GM18909 (cell line): ENCODE measurements at regions not wholly inside any gene's neighbourhood (a gene's known extent, or its start where the extent isn't known, plus 50 kb on each side); places are given as distances from the start of the nearest gene placed in this dataset.

Source experiments
- ATAC-seq: cut with Tn5 transposase; IDR thresholded peaks from one replicate; pipeline ENCODE4 v1.9.1; 2021; ENCODE audit warnings: mild to moderate bottlenecking; ENCODE audit not compliant: unreplicated experiment, poor library complexity

- ATAC-seq = no peak
Observed at GRCh38 chr2:152823905-152824304, 105.5 kb downstream of the ARL6IP6 start.

GRCh38 chr2:152822676-152823075 lies 104.3 kb downstream of the ARL6IP6 start:
- ATAC-seq = no peak

GRCh38 chr2:152820048-152820447 lies 101.6 kb downstream of the ARL6IP6 start:
- no peak for ATAC-seq

GRCh38 chr2:152815634-152816257 lies 97.3 kb downstream of the ARL6IP6 start:
- ATAC-seq = peak; percentile 53

- ATAC-seq = no peak
Observed at GRCh38 chr2:152814475-152815030, 96.1 kb downstream of the ARL6IP6 start.

GRCh38 chr2:152813351-152813750 lies 94.9 kb downstream of the ARL6IP6 start:
- ATAC-seq = no peak
